Neuronal stem cell (in vitro differentiated cells): ENCODE measurements at regions not wholly inside any gene's neighbourhood (a gene's known extent, or its start where the extent isn't known, plus 50 kb on each side); places are given as distances from the start of the nearest gene placed in this dataset.

Experiments used
- DNase-seq: peaks from one replicate; pipeline ENCODE4 v3.0.0-alpha.2; 2013; ENCODE audit warnings: low spot score
- H2AFZ ChIP-seq: one replicate; pipeline ENCODE4 v1.6.1; 2013; ENCODE audit warnings: mild to moderate bottlenecking, low read length, inconsistent platforms
- H2AK5ac ChIP-seq: 2 replicates; pipeline ENCODE4 v1.6.1; 2013; ENCODE audit warnings: low read depth, mild to moderate bottlenecking, inconsistent platforms, low read length, moderate library complexity, mixed read lengths
- H2BK120ac ChIP-seq: 2 replicates; pipeline ENCODE4 v1.6.1; 2013; ENCODE audit warnings: low read depth, mild to moderate bottlenecking, inconsistent platforms, low read length, moderate library complexity, mixed read lengths
- H2BK12ac ChIP-seq: one replicate; pipeline ENCODE4 v1.6.1; 2013; ENCODE audit warnings: low read length, inconsistent platforms
- H2BK15ac ChIP-seq: 2 replicates; pipeline ENCODE4 v1.6.1; 2013; ENCODE audit warnings: mild to moderate bottlenecking, low read length, inconsistent platforms, mixed read lengths
- H2BK5ac ChIP-seq: one replicate; pipeline ENCODE4 v1.6.1; 2013; ENCODE audit warnings: inconsistent platforms, mild to moderate bottlenecking, low read length, moderate library complexity
- H3K14ac ChIP-seq: one replicate; pipeline ENCODE4 v1.6.1; 2013; ENCODE audit warnings: low read length, inconsistent platforms
- H3K18ac ChIP-seq: 2 replicates; pipeline ENCODE4 v1.6.1; 2013; ENCODE audit warnings: low read length, inconsistent platforms
- H3K23ac ChIP-seq: 2 replicates; pipeline ENCODE4 v1.6.1; 2013; ENCODE audit warnings: low read depth, mild to moderate bottlenecking, mixed read lengths, low read length, inconsistent platforms; ENCODE audit not compliant: poor library complexity
- H3K27ac ChIP-seq: replicated peaks from 3 replicates; pipeline ENCODE4 v1.5.1; 2013; ENCODE audit warnings: low read length, inconsistent platforms
- H3K27me3 ChIP-seq, 3 experiments: 2 replicates each; pipeline ENCODE4 v1.6.1; 2013; ENCODE audit warnings: low read length in 3 of 3, mild to moderate bottlenecking in 2 of 3, inconsistent platforms in 1 of 3, low read depth in 1 of 3, mixed read lengths in 1 of 3, moderate library complexity in 1 of 3; ENCODE audit not compliant: control insufficient read depth in 3 of 3, insufficient read depth in 3 of 3
- H3K36me3 ChIP-seq, 2 donors: replicated peaks in 1 of 2; 2 replicates each; pipeline ENCODE4 v1.6.1; 2013; ENCODE audit warnings: low read length in 2 of 2; ENCODE audit not compliant: control insufficient read depth in 2 of 2, insufficient read depth in 2 of 2
- H3K4ac ChIP-seq: 2 replicates; pipeline ENCODE4 v1.6.1; 2013; ENCODE audit warnings: inconsistent platforms, mild to moderate bottlenecking, low read length, moderate library complexity
- H3K4me1 ChIP-seq, 2 donors: 1 replicate in 1 of 2; 2 replicates in 1 of 2; pipeline ENCODE4 v1.6.1; 2013; ENCODE audit warnings: low read length in 2 of 2, low read depth in 1 of 2; ENCODE audit not compliant: control insufficient read depth in 2 of 2, insufficient read depth in 1 of 2
- H3K4me2 ChIP-seq: one replicate; pipeline ENCODE4 v1.6.1; 2013; ENCODE audit warnings: mild to moderate bottlenecking, low read length, inconsistent platforms; ENCODE audit not compliant: insufficient read depth, poor library complexity, severe bottlenecking
- H3K4me3 ChIP-seq, 2 donors: 2 replicates each; pipeline ENCODE4 v1.5.1; 2013; ENCODE audit warnings: low read length in 2 of 2, mild to moderate bottlenecking in 2 of 2, inconsistent platforms in 1 of 2, moderate library complexity in 1 of 2
- H3K79me1 ChIP-seq: one replicate; pipeline ENCODE4 v1.6.1; 2013; ENCODE audit warnings: low read depth, mild to moderate bottlenecking, inconsistent platforms, low read length, moderate library complexity
- H3K9ac ChIP-seq: one replicate; pipeline ENCODE4 v1.6.1; 2013; ENCODE audit warnings: mild to moderate bottlenecking, low read depth, low read length, inconsistent platforms; ENCODE audit not compliant: poor library complexity
- H3K9me3 ChIP-seq, 2 donors: replicated peaks in 1 of 2; 2 replicates each; pipeline versions ENCODE3 to v1.6.1; 2013; ENCODE audit warnings: low read length in 2 of 2, mild to moderate bottlenecking in 2 of 2, inconsistent platforms in 1 of 2, low read depth in 1 of 2, mixed read lengths in 1 of 2, moderate library complexity in 1 of 2; ENCODE audit not compliant: control insufficient read depth in 2 of 2, insufficient read depth in 1 of 2
- H4K8ac ChIP-seq: one replicate; pipeline ENCODE4 v1.6.1; 2013; ENCODE audit warnings: low read depth, mild to moderate bottlenecking, inconsistent platforms, low read length, moderate library complexity
- H4K91ac ChIP-seq: one replicate; pipeline ENCODE4 v1.6.1; 2013; ENCODE audit warnings: low read length, low read depth, mild to moderate bottlenecking, inconsistent platforms; ENCODE audit not compliant: poor library complexity
- WGBS, 2 donors: extraction: QIAGEN DNeasy Blood & Tissue Kit; methylation state at CpG; one replicate each; pipeline ENCODE4 v1.1.7; 2013; ENCODE audit warnings: missing lambda C conversion rate in 2 of 2, mixed read lengths in 1 of 2; ENCODE audit not compliant: insufficient read length in 2 of 2, insufficient replicate concordance in 1 of 2; ENCODE audit errors: extremely low coverage in 2 of 2; 5-methylcytosine and 5-hydroxymethylcytosine counted together

DNA sequence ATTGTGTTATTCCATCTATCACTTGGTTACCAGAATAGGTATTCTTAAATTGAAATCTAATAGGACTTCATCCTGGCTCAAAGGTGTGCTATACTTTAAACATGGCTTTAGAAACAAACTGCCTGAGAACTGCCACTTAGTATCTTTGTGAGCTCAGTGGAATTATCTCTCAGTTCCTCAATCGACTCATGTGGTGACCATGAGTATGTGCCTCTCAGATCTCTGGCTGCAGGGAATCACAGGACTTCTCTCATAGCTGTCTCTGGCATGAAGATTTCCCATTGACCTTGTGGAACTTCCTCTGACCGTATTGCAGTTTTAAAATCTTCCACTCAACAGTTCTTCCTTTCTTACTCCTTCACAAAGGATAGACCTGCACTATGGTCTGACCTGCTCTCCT, 681.9 kb upstream of the BOD1L1 start:
- no peak overlapping the region for H4K91ac ChIP-seq
- H2BK120ac ChIP-seq, result no peak overlapping the region
- no peak overlapping the region for H3K4me3 ChIP-seq
- H2BK12ac ChIP-seq, result no peak overlapping the region
- no peak overlapping the region for H3K4ac ChIP-seq
- no peak overlapping the region for H2BK5ac ChIP-seq
- no peaks in the 10 kb centered on the region for H3K79me1 ChIP-seq
- H2AK5ac ChIP-seq, result no peak overlapping the region
- H3K36me3 ChIP-seq, result no peaks in the 10 kb centered on the region
- H3K18ac ChIP-seq, result no peak overlapping the region
- no peak overlapping the region for H3K4me2 ChIP-seq
- DNase-seq, result no peak
- no peak overlapping the region for H3K14ac ChIP-seq
- H3K23ac ChIP-seq, result no peak overlapping the region
- no peak overlapping the region for H4K8ac ChIP-seq
- no peak overlapping the region for H2BK15ac ChIP-seq
- no peak overlapping the region for H3K9ac ChIP-seq
- no CpG with 5 or more reads among the region's 2 CpGs for WGBS, 2 donors
- no peak overlapping the region for H2AFZ ChIP-seq
- H3K9me3 ChIP-seq, result no peaks in the 10 kb centered on the region
- no peak overlapping the region for H3K27ac ChIP-seq
- H3K4me1 ChIP-seq, result no peaks in the 10 kb centered on the region
- H3K27me3 ChIP-seq, result no peaks in the 10 kb centered on the region

DNA sequence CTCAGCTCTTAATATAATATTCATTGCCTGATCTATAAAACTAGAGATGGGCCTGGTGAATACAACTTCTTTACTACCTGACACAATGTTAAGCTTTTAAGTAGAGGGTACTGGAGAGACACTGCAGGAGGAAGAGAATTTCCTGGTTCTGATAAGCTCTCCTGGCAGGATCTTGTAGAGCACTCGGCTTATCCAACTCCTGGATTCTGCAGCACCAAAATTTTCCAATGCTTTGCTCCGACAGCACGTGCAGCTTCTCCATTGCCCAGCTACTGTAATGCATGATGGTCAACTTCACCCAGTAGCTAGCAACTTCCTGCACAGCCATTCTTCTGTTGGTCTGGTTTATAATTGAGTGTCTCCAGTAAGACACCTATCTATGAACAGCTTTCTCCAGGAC, 686.2 kb upstream of the BOD1L1 start:
- Histone ChIP-seq H2BK12ac (no peak overlapping the region), H3K27me3 (no peaks in the 10 kb centered on the region), H3K4me3 (no peak overlapping the region), H3K4me2 (no peak overlapping the region), H2BK120ac (no peak overlapping the region), H4K91ac (no peak overlapping the region), H3K9ac (no peak overlapping the region), H3K14ac (no peak overlapping the region), H2AK5ac (no peak overlapping the region), H3K18ac (no peak overlapping the region), H4K8ac (no peak overlapping the region), H3K23ac (no peak overlapping the region), H3K4ac (no peak overlapping the region), H2BK15ac (no peak overlapping the region), H3K4me1 (no peaks in the 10 kb centered on the region), H3K36me3 (no peaks in the 10 kb centered on the region), H2BK5ac (no peak overlapping the region), H3K27ac (no peak overlapping the region), H3K79me1 (no peaks in the 10 kb centered on the region), H3K9me3 (no peaks in the 10 kb centered on the region), H2AFZ (no peak overlapping the region)
- WGBS, 2 donors, result no CpG with 5 or more reads among the region's 3 CpGs
- DNase-seq, result no peak

DNA sequence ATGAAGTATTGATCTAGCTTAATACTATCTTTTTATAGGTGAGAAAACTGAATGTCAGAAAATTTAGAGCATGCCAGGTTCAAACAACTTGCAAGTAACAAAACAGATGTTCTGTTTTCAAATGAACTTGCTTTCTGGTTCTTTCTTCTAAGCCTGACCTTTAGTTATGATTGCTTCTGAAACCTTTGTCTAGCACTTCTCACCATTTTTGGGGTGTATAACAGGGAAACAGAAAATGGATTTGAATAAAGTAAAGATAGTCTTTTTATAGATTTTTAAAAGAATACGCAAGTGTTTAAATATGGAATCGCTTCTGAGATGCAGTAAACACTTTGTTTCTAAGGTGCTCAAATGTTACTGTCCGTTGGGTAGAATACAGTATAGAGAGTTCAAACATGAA, 687.2 kb upstream of the CPEB2 start:
- no peak overlapping the region for H3K18ac ChIP-seq
- H2BK120ac ChIP-seq, result no peak overlapping the region
- no peak overlapping the region for H3K9ac ChIP-seq
- no peaks in the 10 kb centered on the region for H3K4me1 ChIP-seq
- H3K27ac ChIP-seq, result no peak overlapping the region
- DNase-seq, result no peak
- no peak overlapping the region for H3K4me3 ChIP-seq
- no peak overlapping the region for H2AK5ac ChIP-seq
- no peak overlapping the region for H2AFZ ChIP-seq
- H3K14ac ChIP-seq, result no peak overlapping the region
- no peak overlapping the region for H3K4ac ChIP-seq
- no peak overlapping the region for H3K4me2 ChIP-seq
- H3K79me1 ChIP-seq, result no peaks in the 10 kb centered on the region
- H2BK5ac ChIP-seq, result no peak overlapping the region
- H3K23ac ChIP-seq, result no peak overlapping the region
- WGBS, 2 donors, result no CpG with 5 or more reads among the region's 3 CpGs
- no peaks in the 10 kb centered on the region for H3K27me3 ChIP-seq
- no peaks in the 10 kb centered on the region for H3K9me3 ChIP-seq
- no peak overlapping the region for H2BK15ac ChIP-seq
- no peak overlapping the region for H2BK12ac ChIP-seq
- H3K36me3 ChIP-seq, result no peaks in the 10 kb centered on the region
- H4K8ac ChIP-seq, result no peak overlapping the region
- H4K91ac ChIP-seq, result no peak overlapping the region

DNA sequence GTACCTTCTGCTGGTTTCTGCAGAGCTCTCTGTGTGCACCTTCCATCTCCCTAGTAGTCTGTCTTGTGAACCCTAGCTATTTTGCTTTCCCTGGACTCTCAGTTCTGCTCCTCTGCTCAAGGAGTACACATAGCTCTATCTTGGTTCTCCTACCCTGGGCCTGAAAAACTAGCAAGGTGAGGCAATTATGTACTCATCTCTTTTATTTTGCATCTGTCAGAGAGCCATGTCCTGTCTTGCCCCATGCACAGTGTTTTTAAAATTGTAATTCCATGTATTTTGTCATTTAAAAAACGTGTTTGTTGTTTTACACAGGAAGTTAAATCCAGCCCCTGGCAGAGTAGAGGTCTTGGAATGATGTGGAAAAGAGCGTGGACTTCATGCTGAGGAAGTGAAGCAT, 684.9 kb upstream of the CPEB2 start:
- Histone ChIP-seq H3K36me3 (no peaks in the 10 kb centered on the region), H2BK15ac (no peak overlapping the region), H2AFZ (no peak overlapping the region), H2BK12ac (no peak overlapping the region), H3K4me3 (no peak overlapping the region), H3K9me3 (peaks cover 0 to 2% of the 10 kb centered on the region in 2 donors), H3K27me3 (no peaks in the 10 kb centered on the region), H3K4me2 (no peak overlapping the region), H3K27ac (no peak overlapping the region), H4K8ac (no peak overlapping the region), H3K4ac (no peak overlapping the region), H2BK5ac (no peak overlapping the region), H3K9ac (no peak overlapping the region), H3K4me1 (no peaks in the 10 kb centered on the region), H2BK120ac (no peak overlapping the region), H3K14ac (no peak overlapping the region), H3K18ac (no peak overlapping the region), H3K23ac (no peak overlapping the region), H4K91ac (no peak overlapping the region), H3K79me1 (no peaks in the 10 kb centered on the region), H2AK5ac (no peak overlapping the region)
- no CpG with 5 or more reads among the region's 2 CpGs for whole genome bisulfite sequencing, 2 donors
- no peak for DNase-seq
